ENCODE measurements at regions not wholly inside any gene's neighbourhood (a gene's known extent, or its start where the extent isn't known, plus 50 kb on each side); places are given as distances from the start of the nearest gene placed in this dataset.

GRCh38 chr3:160127308-160127707, 97.9 kb upstream of the C3orf80 start:
- TF ChIP-seq CTCF (IDR thresholded peaks at IDR 0.05) (no peak), EP300 (IDR thresholded peaks at IDR 0.05; ENCODE audit: borderline replicate concordance in 1 of 2, low read depth in 1 of 2, low read length in 1 of 2) (no peak), PBX3 (IDR thresholded peaks at IDR 0.05) (no peak), MEF2A (IDR thresholded peaks at IDR 0.05; ENCODE audit: borderline replicate concordance, low read depth) (no peak), NFIC (IDR thresholded peaks at IDR 0.05; ENCODE audit: borderline replicate concordance) (no peak), ZBTB33 (IDR thresholded peaks at IDR 0.05; ENCODE audit: borderline replicate concordance, low read depth) (no peak), EZH2phosphoT487 (IDR thresholded peaks at IDR 0.05; ENCODE audit: borderline replicate concordance, low read depth) (no peak), JUND (IDR thresholded peaks at IDR 0.05) (no peak), POLR2AphosphoS5 (IDR thresholded peaks at IDR 0.05; ENCODE audit: low read depth, low read length) (no peak), FOXJ3 (CRISPR knock-in tag; IDR thresholded peaks at IDR 0.05) (no peak), RCOR1 (IDR thresholded peaks at IDR 0.05; ENCODE audit: low read length) (no peak)

All from SK-N-SH (cell line).